ENCODE measurements at regions not wholly inside any gene's neighbourhood (a gene's known extent, or its start where the extent isn't known, plus 50 kb on each side); places are given as distances from the start of the nearest gene placed in this dataset.

- Histone ChIP-seq H3F3A (ENCODE audit: low read length, unreplicated experiment) (no peaks in the 10 kb centered on the region), H3K4me2 (ENCODE audit: low read length) (no peak overlapping the region), H3K36me3 (ENCODE audit: low read depth, low read length) (no peaks in the 10 kb centered on the region), H3K9me2 (replicated peaks; ENCODE audit: low read length) (no peaks in the 10 kb centered on the region), H3K4me3 (ENCODE audit: low read length) (no peak overlapping the region), H2AFZ (ENCODE audit: low read length) (no peak overlapping the region), H3K9ac (ENCODE audit: low read length) (no peak overlapping the region), H3K27ac (ENCODE audit: low read length) (no peak overlapping the region), H3K4me1 (ENCODE audit: insufficient read depth, low read length) (no peaks in the 10 kb centered on the region), H3K9me3 (ENCODE audit: low read length) (no peaks in the 10 kb centered on the region), H3K79me2 (ENCODE audit: low read length) (no peaks in the 10 kb centered on the region), H4K20me1 (ENCODE audit: low read length) (no peaks in the 10 kb centered on the region), H3K27me3 (ENCODE audit: low read length) (no peaks in the 10 kb centered on the region)
- DNase-seq (no peak), ATAC-seq (no peak)
- BruUV-seq (replicated peaks), result no TSS peak
- TF ChIP-seq CTCF (conservative IDR thresholded peaks at IDR 0.05; ENCODE audit: low read depth, low read length) (no peak), EZH2 (IDR thresholded peaks at IDR 0.05; ENCODE audit: low read length, unreplicated experiment) (no peak), EZH2phosphoT487 (IDR thresholded peaks at IDR 0.05; ENCODE audit: borderline replicate concordance, low read length) (no peak)
- CTCF ChIA-PET, result no interaction called here
- intact Hi-C loops (cut with micrococcal nuclease), result no loop called here
- POLR2A ChIA-PET (ENCODE audit: unreplicated experiment), result no interaction called here
Measured at GRCh38 chr10:7046615-7047014, 364.2 kb downstream of the SFMBT2 start.

GRCh38 chr10:7045891-7046599 lies 364.8 kb downstream of the SFMBT2 start:
- Histone ChIP-seq H4K20me1 (ENCODE audit: low read length) (no peaks in the 10 kb centered on the region), H3K4me2 (ENCODE audit: low read length) (no peak overlapping the region), H3K79me2 (ENCODE audit: low read length) (no peaks in the 10 kb centered on the region), H3K9ac (ENCODE audit: low read length) (no peak overlapping the region), H3K27ac (ENCODE audit: low read length) (no peak overlapping the region), H3F3A (ENCODE audit: low read length, unreplicated experiment) (no peaks in the 10 kb centered on the region), H3K27me3 (ENCODE audit: low read length) (no peaks in the 10 kb centered on the region), H2AFZ (ENCODE audit: low read length) (no peak overlapping the region), H3K4me3 (ENCODE audit: low read length) (no peak overlapping the region), H3K4me1 (ENCODE audit: insufficient read depth, low read length) (no peaks in the 10 kb centered on the region), H3K9me3 (ENCODE audit: low read length) (no peaks in the 10 kb centered on the region), H3K36me3 (ENCODE audit: low read depth, low read length) (no peaks in the 10 kb centered on the region), H3K9me2 (replicated peaks; ENCODE audit: low read length) (no peaks in the 10 kb centered on the region)
- intact Hi-C loops (cut with micrococcal nuclease), result no loop called here
- ChIA-PET POLR2A (ENCODE audit: unreplicated experiment) (no interaction called here), CTCF (no interaction called here)
- no peak for ATAC-seq
- no TSS peak for BruUV-seq (replicated peaks)
- TF ChIP-seq CTCF (conservative IDR thresholded peaks at IDR 0.05; ENCODE audit: low read depth, low read length), result no peak
- TF ChIP-seq EZH2phosphoT487 (IDR thresholded peaks at IDR 0.05; ENCODE audit: borderline replicate concordance, low read length), result no peak
- no peak for TF ChIP-seq EZH2 (IDR thresholded peaks at IDR 0.05; ENCODE audit: low read length, unreplicated experiment)
- DNase-seq, result no peak

- no peaks in the 10 kb centered on the region for H3F3A ChIP-seq (ENCODE audit: low read length, unreplicated experiment)
- H3K9ac ChIP-seq (ENCODE audit: low read length), result no peak overlapping the region
- ChIA-PET POLR2A (ENCODE audit: unreplicated experiment) (no interaction called here), CTCF (no interaction called here)
- no peaks in the 10 kb centered on the region for H3K27me3 ChIP-seq (ENCODE audit: low read length)
- BruUV-seq (replicated peaks), result no TSS peak
- intact Hi-C loops (cut with micrococcal nuclease), result no loop called here
- H3K4me1 ChIP-seq (ENCODE audit: insufficient read depth, low read length), result no peaks in the 10 kb centered on the region
- no peaks in the 10 kb centered on the region for H3K79me2 ChIP-seq (ENCODE audit: low read length)
- ATAC-seq (no peak), DNase-seq (no peak)
- H2AFZ ChIP-seq (ENCODE audit: low read length), result no peak overlapping the region
- no peaks in the 10 kb centered on the region for H3K9me2 ChIP-seq (replicated peaks; ENCODE audit: low read length)
- no peaks in the 10 kb centered on the region for H3K9me3 ChIP-seq (ENCODE audit: low read length)
- H3K36me3 ChIP-seq (ENCODE audit: low read depth, low read length), result no peaks in the 10 kb centered on the region
- TF ChIP-seq CTCF (conservative IDR thresholded peaks at IDR 0.05; ENCODE audit: low read depth, low read length) (no peak), EZH2 (IDR thresholded peaks at IDR 0.05; ENCODE audit: low read length, unreplicated experiment) (no peak), EZH2phosphoT487 (IDR thresholded peaks at IDR 0.05; ENCODE audit: borderline replicate concordance, low read length) (no peak)
- no peaks in the 10 kb centered on the region for H4K20me1 ChIP-seq (ENCODE audit: low read length)
- H3K4me3 ChIP-seq (ENCODE audit: low read length), result no peak overlapping the region
- no peak overlapping the region for H3K27ac ChIP-seq (ENCODE audit: low read length)
- H3K4me2 ChIP-seq (ENCODE audit: low read length), result no peak overlapping the region
Measured at GRCh38 chr10:7043055-7043653, 367.7 kb downstream of the SFMBT2 start.
